HG03064 (cell line): ENCODE measurements at regions not wholly inside any gene's neighbourhood (a gene's known extent, or its start where the extent isn't known, plus 50 kb on each side); places are given as distances from the start of the nearest gene placed in this dataset.

Experiments
- ATAC-seq: cut with Tn5 transposase; IDR thresholded peaks from one replicate; pipeline ENCODE4 v1.9.1; 2021; ENCODE audit warnings: low read depth; ENCODE audit not compliant: unreplicated experiment

GRCh38 chr10:31647861-31648260 is 280.8 kb downstream of the ARHGAP12 start:
- ATAC-seq, result no peak

- no peak for ATAC-seq
Measured at GRCh38 chr10:31646519-31646918, 282.1 kb downstream of the ARHGAP12 start.

GRCh38 chr10:31645786-31646185 is 282.8 kb downstream of the ARHGAP12 start:
- no peak for ATAC-seq

- ATAC-seq, result no peak
Measured at GRCh38 chr10:31644931-31645633, 283.5 kb downstream of the ARHGAP12 start.

DNA sequence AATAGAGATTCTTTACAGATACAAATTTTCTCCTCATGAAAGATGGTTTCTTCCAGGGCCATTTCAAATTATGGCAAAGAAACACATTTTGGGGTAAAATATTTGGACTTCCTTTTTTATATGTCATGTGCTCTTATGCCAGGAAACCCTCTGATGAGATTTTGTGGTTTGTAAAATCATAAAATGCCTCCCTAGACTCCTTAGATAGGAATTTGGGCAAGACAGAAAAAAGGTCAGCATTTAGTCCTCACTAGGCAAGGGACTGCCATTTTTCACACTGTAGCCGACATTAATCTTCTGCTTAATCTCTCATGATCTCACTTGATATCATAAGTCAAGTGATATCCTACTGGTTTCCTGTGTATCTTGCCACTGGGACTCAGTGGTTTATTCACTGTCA is 286.4 kb downstream of the ARHGAP12 start:
- no peak for ATAC-seq

- no peak for ATAC-seq
Measured at GRCh38 chr10:31635415-31636065, 293.1 kb downstream of the ARHGAP12 start.

GRCh38 chr10:31635009-31635408 is 293.6 kb downstream of the ARHGAP12 start:
- no peak for ATAC-seq

DNA sequence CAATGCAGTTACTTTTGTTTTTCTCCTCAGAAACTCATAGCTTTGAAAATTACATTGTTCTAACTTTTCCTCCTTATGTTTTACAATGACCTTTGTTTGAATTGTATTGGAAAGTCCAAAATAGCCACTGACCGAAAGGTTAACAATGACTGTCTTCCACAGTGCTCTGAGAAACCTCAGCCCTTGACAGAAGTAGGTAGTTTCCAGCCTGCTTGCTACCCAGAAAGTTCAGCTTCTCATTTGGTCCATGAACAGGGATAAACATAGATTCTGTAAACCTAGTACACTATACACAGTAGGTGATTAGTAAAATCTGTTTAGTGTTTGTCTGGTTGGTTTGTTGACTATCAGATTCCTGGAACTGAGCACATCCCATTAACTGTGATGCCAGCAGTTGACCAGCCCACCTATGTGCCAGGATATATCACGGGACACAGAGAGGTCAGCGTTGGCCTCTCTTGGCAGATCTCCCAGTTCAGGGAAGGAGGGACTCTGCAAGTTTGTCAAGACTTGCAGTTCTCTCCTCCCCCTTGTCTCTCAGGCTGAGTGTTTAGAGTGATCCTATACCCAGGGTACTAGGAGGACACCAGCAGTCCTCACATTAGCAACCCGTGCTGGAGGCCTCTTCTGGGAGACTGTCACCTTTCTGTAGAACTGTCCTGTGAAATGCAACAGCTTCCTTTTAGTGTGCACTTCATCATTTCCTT is 297.6 kb downstream of the ARHGAP12 start:
- ATAC-seq, result no peak

DNA sequence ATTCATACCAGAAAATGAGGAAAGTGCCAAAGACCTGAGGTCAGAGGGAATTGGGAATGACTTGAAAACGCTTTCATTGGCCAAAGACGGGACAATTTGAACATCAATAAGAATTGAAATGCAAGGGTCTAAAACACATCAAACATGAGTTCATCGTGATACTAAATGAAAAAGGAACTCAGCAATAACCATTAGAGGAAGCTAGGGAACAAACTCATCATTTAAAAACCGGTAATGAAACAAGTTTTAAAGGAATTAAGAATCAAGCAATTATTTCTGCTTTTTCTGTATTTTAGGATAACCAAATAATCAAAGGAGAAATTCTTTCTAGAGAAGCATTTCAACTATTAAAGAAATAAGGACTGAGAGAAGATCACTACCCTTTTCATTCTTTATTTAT is 303.1 kb downstream of the ARHGAP12 start:
- no peak for ATAC-seq

- no peak for ATAC-seq
Measured at GRCh38 chr10:31624611-31625010, 304.0 kb downstream of the ARHGAP12 start.

- no peak for ATAC-seq
Measured at GRCh38 chr10:31623947-31624346, 304.7 kb downstream of the ARHGAP12 start.

- ATAC-seq, result no peak
Measured at GRCh38 chr10:31623466-31623865, 304.4 kb downstream of the ZEB1 start.

DNA sequence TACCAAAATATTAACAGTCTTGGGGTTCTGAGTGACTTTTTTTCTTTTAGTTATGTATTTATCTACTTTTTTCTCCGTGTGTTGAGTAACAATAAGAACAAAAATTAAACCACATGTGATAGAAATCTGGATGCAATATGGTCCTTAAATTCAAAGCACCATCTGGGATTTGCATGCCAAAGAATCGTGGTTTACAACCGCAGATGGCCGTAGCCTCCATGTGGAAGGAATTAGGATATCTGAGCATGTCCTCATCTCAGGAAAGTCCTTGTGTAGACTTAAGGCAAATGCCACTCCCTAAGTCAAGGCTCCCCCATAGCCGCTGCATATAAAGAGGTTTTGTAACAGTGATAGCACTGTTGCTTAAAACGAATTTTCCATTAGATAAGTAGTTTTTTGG is 304.0 kb downstream of the ZEB1 start:
- ATAC-seq, result no peak

GRCh38 chr10:31621733-31622132 is 302.7 kb downstream of the ZEB1 start:
- ATAC-seq, result no peak

- ATAC-seq, result no peak
Measured at GRCh38 chr10:31620226-31621151, 301.5 kb downstream of the ZEB1 start.

DNA sequence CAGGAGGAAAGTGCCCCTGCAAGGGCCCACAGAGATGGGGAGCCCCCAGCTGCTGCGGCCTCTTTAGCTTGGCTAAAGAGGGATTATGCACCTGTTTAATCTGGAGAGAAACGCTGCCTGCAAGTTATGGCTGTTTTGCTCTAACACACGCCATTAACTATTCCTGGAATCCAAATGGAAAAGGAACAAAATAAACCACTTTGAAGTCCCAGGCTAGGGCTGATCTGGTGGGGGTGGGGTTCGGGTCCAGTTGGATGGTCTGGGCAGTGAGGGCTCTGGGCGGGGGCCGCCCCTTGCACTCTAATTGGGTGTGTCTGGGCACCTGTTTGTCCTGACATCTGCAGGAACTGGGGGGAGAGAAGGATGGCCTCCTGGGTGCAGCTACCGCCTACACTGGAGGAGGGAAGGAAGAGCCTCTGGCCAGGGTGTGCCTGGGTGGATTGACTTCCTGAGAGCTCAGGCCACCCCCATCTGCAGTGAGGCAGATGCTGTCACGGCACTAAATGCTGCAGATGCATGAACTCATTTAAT is 300.6 kb downstream of the ZEB1 start:
- ATAC-seq, result no peak

DNA sequence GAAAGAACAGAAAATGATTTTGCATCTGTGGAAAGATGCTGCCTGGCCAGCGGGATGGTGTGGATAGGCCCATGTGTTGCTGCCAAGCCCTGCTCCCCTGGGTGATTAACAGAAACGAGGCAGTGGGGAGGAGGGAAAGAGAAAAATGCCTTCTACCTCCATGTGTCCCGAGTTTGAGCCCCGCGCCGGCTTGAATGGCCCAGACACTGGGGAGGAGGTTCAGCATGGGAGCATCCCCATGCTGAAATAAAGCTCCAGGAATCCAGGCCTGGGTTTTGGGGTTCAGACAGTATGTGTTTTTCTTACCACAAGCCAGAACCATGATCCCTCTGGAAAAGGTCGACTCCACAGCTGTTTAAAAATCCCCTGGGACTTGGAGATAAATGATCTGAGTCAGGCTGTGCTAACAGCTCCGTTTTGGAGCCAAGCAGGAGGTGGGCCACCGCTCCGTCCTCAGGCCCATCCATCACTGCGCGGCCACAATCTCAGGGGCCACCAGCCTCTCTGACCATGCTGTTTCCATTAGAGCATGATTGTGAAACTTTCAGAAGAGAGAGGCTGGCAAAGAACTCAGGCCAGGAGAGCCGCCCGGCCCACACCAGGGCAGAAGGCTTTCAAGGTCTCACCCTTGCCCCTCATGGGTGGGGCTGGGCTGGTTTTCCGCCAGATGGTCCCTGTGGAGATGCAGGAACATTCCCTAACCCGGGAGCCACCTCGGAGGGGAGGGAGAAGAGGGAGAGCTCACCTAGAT is 299.7 kb downstream of the ZEB1 start:
- ATAC-seq, result no peak

- ATAC-seq, result no peak
Measured at GRCh38 chr10:31617757-31618156, 298.7 kb downstream of the ZEB1 start.

DNA sequence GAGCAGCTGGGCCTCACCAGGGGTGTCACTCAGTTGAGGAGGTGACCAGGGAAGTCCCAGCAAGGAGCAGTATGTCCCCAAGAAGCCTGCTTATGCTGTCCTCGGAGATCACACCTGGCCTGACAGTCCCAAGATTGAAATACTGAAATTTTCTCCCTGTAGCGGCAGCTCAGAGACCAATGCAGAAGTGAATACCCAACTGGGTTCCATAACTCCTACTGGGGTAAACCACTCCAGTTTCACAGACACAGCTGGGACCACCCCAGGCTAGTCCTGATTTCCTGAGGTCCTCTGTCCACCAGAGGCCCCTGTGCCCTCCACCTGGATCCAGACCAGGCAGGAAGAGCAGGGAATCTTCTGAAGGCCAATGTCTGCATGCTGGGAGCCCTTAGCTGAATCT is 298.1 kb downstream of the ZEB1 start:
- ATAC-seq, result no peak

GRCh38 chr10:31615129-31615528 is 296.1 kb downstream of the ZEB1 start:
- no peak for ATAC-seq
